ENCODE measurements at regions not wholly inside any gene's neighbourhood (a gene's known extent, or its start where the extent isn't known, plus 50 kb on each side); places are given as distances from the start of the nearest gene placed in this dataset.

GRCh38 chr13:85408415-85408814 is 390.8 kb downstream of the SLITRK6 start:
- POLR2A ChIA-PET = no interaction called here
- Histone ChIP-seq H3K4me3 (ENCODE audit: low read depth, low read length) (no peak overlapping the region), H3K27ac (ENCODE audit: low read depth, low read length) (no peak overlapping the region), H3K9me3 (ENCODE audit: control insufficient read depth, insufficient read depth, low read length) (no peaks in the 10 kb centered on the region), H3K27me3 (ENCODE audit: control insufficient read depth, insufficient read depth, low read length) (no peaks in the 10 kb centered on the region)
- DNase-seq (ENCODE audit: low read depth, low spot score) = no peak
- CTCF ChIA-PET = interaction anchor here (0.6 kb wide), 1 partner anchor 422 kb away, joined by 4 read pairs; no protein-coding TSS in a partner anchor
- no peak for TF ChIP-seq CTCF (IDR thresholded peaks at IDR 0.05; ENCODE audit: low read depth, low read length)

GRCh38 chr13:85406269-85406975 is 392.8 kb downstream of the SLITRK6 start:
- CTCF ChIA-PET = no interaction called here
- POLR2A ChIA-PET = no interaction called here
- no peak for DNase-seq (ENCODE audit: low read depth, low spot score)
- no peaks in the 10 kb centered on the region for H3K27me3 ChIP-seq (ENCODE audit: control insufficient read depth, insufficient read depth, low read length)
- H3K27ac ChIP-seq (ENCODE audit: low read depth, low read length) = no peak overlapping the region
- H3K9me3 ChIP-seq (ENCODE audit: control insufficient read depth, insufficient read depth, low read length) = no peaks in the 10 kb centered on the region
- no peak for TF ChIP-seq CTCF (IDR thresholded peaks at IDR 0.05; ENCODE audit: low read depth, low read length)
- no peak overlapping the region for H3K4me3 ChIP-seq (ENCODE audit: low read depth, low read length)

- DNase-seq (ENCODE audit: low read depth, low spot score) = no peak
- Histone ChIP-seq H3K27me3 (ENCODE audit: control insufficient read depth, insufficient read depth, low read length) (no peaks in the 10 kb centered on the region), H3K4me3 (ENCODE audit: low read depth, low read length) (no peak overlapping the region), H3K9me3 (ENCODE audit: control insufficient read depth, insufficient read depth, low read length) (no peaks in the 10 kb centered on the region), H3K27ac (ENCODE audit: low read depth, low read length) (no peak overlapping the region)
- TF ChIP-seq CTCF (IDR thresholded peaks at IDR 0.05; ENCODE audit: low read depth, low read length) = no peak
- CTCF ChIA-PET = interaction anchor here (0.8 kb wide), 1 partner anchor 115 kb away, joined by 3 read pairs; no protein-coding TSS in a partner anchor
- POLR2A ChIA-PET = no interaction called here
Measured at GRCh38 chr13:85405316-85405897, 393.8 kb downstream of the SLITRK6 start.

DNA sequence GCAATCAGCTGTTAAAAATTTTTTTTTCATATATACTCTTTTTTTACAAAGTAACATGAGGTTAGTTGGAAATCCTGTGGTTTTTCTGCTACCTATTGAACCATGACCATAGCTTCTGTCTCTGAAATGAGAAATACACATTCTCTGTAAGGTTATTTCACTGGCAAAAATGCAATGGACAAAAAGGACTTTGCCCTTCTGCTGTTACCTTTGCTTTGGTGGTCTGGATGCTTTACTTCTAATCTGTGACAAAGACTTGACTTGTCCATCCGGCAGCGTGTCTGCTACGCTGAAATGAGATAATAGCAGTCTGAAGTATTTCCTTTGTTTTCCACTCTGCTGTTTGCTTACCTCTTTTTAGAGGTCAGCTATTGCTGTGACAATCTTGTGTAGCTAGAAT is 412.8 kb downstream of the SLITRK6 start:
- POLR2A ChIA-PET = no interaction called here

More for the DNA sequence above, 412.8 kb downstream of the SLITRK6 start:
- CTCF ChIA-PET = interaction anchor here (0.7 kb wide), 1 partner anchor 1441 kb away, joined by 3 read pairs; no protein-coding TSS in a partner anchor
- TF ChIP-seq CTCF (IDR thresholded peaks at IDR 0.05; ENCODE audit: low read depth, low read length) = no peak
- H3K9me3 ChIP-seq (ENCODE audit: control insufficient read depth, insufficient read depth, low read length) = no peaks in the 10 kb centered on the region
- no peak for DNase-seq (ENCODE audit: low read depth, low spot score)
- no peaks in the 10 kb centered on the region for H3K27me3 ChIP-seq (ENCODE audit: control insufficient read depth, insufficient read depth, low read length)
- H3K27ac ChIP-seq (ENCODE audit: low read depth, low read length) = no peak overlapping the region
- H3K4me3 ChIP-seq (ENCODE audit: low read depth, low read length) = no peak overlapping the region
